ENCODE measurements at regions not wholly inside any gene's neighbourhood (a gene's known extent, or its start where the extent isn't known, plus 50 kb on each side); places are given as distances from the start of the nearest gene placed in this dataset.
"Not testable (repeated sequence)": the region's sequence is repeated elsewhere in the genome, so short reads cannot be mapped to it uniquely, and the experiment has no call there.

- TF ChIP-seq POLR2A (IDR thresholded peaks at IDR 0.05): no peak
- TF ChIP-seq CTCF (IDR thresholded peaks at IDR 0.05): no peak
- intact Hi-C loops (cut with DNase I): loop anchor here in 1 of 2 donors (10.0 kb wide), 2 partner anchors 492 to 582 kb away; no protein-coding TSS in a partner anchor
- H3K36me3 ChIP-seq (replicated peaks in 1 of 2): no peaks in the 10 kb centered on the region
- H3K9me3 ChIP-seq (replicated peaks in 1 of 3): no peaks in the 10 kb centered on the region
- H3K27me3 ChIP-seq: peaks cover 3% of the 10 kb centered on the region
- no peak overlapping the region for H3K4me3 ChIP-seq
- no peak for DNase-seq
- H3K27ac ChIP-seq: no peak overlapping the region
- no peaks in the 10 kb centered on the region for H3K4me1 ChIP-seq (replicated peaks in 1 of 2)
- WGBS, 4 donors: 63 to 69% (median 67%) methylated on average over 4 of the region's 4 CpGs
These were observed 72.4 kb upstream of the VSTM5 start for GRCh38 chr11:93922830-93923229.

GRCh38 chr11:93926099-93926498 lies 75.7 kb upstream of the VSTM5 start:
- not testable (repeated sequence) for H3K9me3 ChIP-seq (replicated peaks in 1 of 3); H3K27me3 ChIP-seq; H3K27ac ChIP-seq; DNase-seq; H3K4me1 ChIP-seq (replicated peaks in 1 of 2); H3K4me3 ChIP-seq; H3K36me3 ChIP-seq (replicated peaks in 1 of 2)
- WGBS, 4 donors: 69 to 82% (median 74%) methylated on average over 2 of the region's 2 CpGs
- intact Hi-C loops (cut with DNase I): loop anchor here in 1 of 2 donors (10.0 kb wide), 2 partner anchors 489 to 579 kb away; no protein-coding TSS in a partner anchor

- no peak for DNase-seq
- WGBS, 4 donors: 71 to 90% (median 76%) methylated on average over 1 of the region's 1 CpG
- intact Hi-C loops (cut with DNase I): loop anchor here in 1 of 2 donors (10.0 kb wide), 2 partner anchors 485 to 575 kb away; no protein-coding TSS in a partner anchor
- Histone ChIP-seq H3K27me3 (peaks cover 3% of the 10 kb centered on the region), H3K27ac (no peak overlapping the region), H3K36me3 (replicated peaks in 1 of 2) (no peaks in the 10 kb centered on the region), H3K4me3 (no peak overlapping the region), H3K9me3 (replicated peaks in 1 of 3) (no peaks in the 10 kb centered on the region), H3K4me1 (replicated peaks in 1 of 2) (no peaks in the 10 kb centered on the region)
- TF ChIP-seq CTCF (IDR thresholded peaks at IDR 0.05) (no peak), POLR2A (IDR thresholded peaks at IDR 0.05) (no peak)
These were observed 79.0 kb upstream of the VSTM5 start for GRCh38 chr11:93929407-93929806.

- DNase-seq: no peak
- Histone ChIP-seq H3K9me3 (replicated peaks in 1 of 3) (no peaks in the 10 kb centered on the region), H3K27ac (no peak overlapping the region), H3K27me3 (peaks cover 11% of the 10 kb centered on the region), H3K36me3 (replicated peaks in 1 of 2) (no peaks in the 10 kb centered on the region), H3K4me1 (replicated peaks in 1 of 2) (no peaks in the 10 kb centered on the region), H3K4me3 (no peak overlapping the region)
- WGBS, 4 donors: 53 to 70% (median 58%) methylated on average over 3 of the region's 3 CpGs
- intact Hi-C loops (cut with DNase I): no loop called here
- TF ChIP-seq CTCF (IDR thresholded peaks at IDR 0.05) (no peak), POLR2A (IDR thresholded peaks at IDR 0.05) (no peak)
These were observed 82.8 kb upstream of the VSTM5 start for GRCh38 chr11:93933230-93933629.

DNA sequence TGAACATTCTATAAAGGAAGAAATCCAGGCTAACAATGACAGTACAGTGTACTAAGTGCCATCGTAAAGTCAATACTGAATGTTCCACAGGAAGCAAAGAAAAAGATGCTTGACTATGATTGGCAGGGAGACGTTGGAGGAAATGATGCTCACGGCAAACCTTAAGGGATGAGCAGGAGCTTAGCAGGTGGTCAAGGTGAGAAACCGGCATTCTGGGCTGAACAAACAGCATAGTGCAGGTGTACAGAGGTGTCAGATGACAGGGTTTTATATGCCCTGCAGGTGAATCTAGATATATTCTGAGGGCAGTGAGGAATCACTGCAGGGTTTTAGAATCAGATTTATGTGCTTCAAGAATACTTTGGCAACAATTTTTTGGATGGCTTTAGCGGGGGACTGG lies 85.3 kb upstream of the HEPHL1 start:
- Histone ChIP-seq H3K27ac (no peak overlapping the region), H3K9me3 (replicated peaks in 1 of 3) (no peaks in the 10 kb centered on the region), H3K4me3 (no peak overlapping the region), H3K27me3 (peaks cover 11% of the 10 kb centered on the region), H3K4me1 (replicated peaks in 1 of 2) (no peaks in the 10 kb centered on the region), H3K36me3 (replicated peaks in 1 of 2) (no peaks in the 10 kb centered on the region)
- WGBS, 4 donors: 51 to 79% (median 71%) methylated on average over 5 of the region's 5 CpGs
- TF ChIP-seq POLR2A (IDR thresholded peaks at IDR 0.05): no peak
- TF ChIP-seq CTCF (IDR thresholded peaks at IDR 0.05): no peak
- no peak for DNase-seq
- intact Hi-C loops (cut with DNase I): no loop called here

Measured in adrenal gland (tissue), 9 donors.